Middle frontal gyrus (tissue), 1 donor: ENCODE measurements at regions not wholly inside any gene's neighbourhood (a gene's known extent, or its start where the extent isn't known, plus 50 kb on each side); places are given as distances from the start of the nearest gene placed in this dataset.

Source experiments
- DNase-seq: peaks from one replicate; pipeline ENCODE4 v3.0.0-alpha.2; 2015; ENCODE audit warnings: low spot score; ENCODE audit errors: extremely low spot score

GRCh38 chr1:34603594-34603993, 151.3 kb upstream of the GJB5 start:
- DNase-seq: no peak

GRCh38 chr1:34606504-34606903, 148.3 kb upstream of the GJB5 start:
- no peak for DNase-seq

GRCh38 chr1:34610063-34610462, 144.8 kb upstream of the GJB5 start:
- DNase-seq: no peak

- DNase-seq: no peak
Observed at GRCh38 chr1:34611571-34611970, 143.3 kb upstream of the GJB5 start.

- no peak for DNase-seq
Observed at GRCh38 chr1:34612091-34612827, 142.6 kb upstream of the GJB5 start.

- no peak for DNase-seq
Observed at GRCh38 chr1:34617321-34618118, 137.3 kb upstream of the GJB5 start.

- DNase-seq: no peak
Observed at GRCh38 chr1:34618381-34618780, 136.5 kb upstream of the GJB5 start.

GRCh38 chr1:34619256-34619655, 135.6 kb upstream of the GJB5 start:
- no peak for DNase-seq

- no peak for DNase-seq
Observed at GRCh38 chr1:34621916-34622315, 132.9 kb upstream of the GJB5 start.

- no peak for DNase-seq
Observed at GRCh38 chr1:34625521-34626015, 129.3 kb upstream of the GJB5 start.

GRCh38 chr1:34627465-34628240, 127.2 kb upstream of the GJB5 start:
- DNase-seq: no peak

GRCh38 chr1:34631126-34631525, 123.7 kb upstream of the GJB5 start:
- DNase-seq: no peak

GRCh38 chr1:34639701-34640100, 115.1 kb upstream of the GJB5 start:
- DNase-seq: no peak

GRCh38 chr1:34640654-34641401, 114.0 kb upstream of the GJB5 start:
- DNase-seq: no peak

- no peak for DNase-seq
Observed at GRCh38 chr1:34642679-34643078, 112.2 kb upstream of the GJB5 start.

GRCh38 chr1:34645109-34645688, 109.6 kb upstream of the GJB5 start:
- DNase-seq: no peak

GRCh38 chr1:34645919-34646318, 108.9 kb upstream of the GJB5 start:
- no peak for DNase-seq

GRCh38 chr1:34648501-34648900, 106.3 kb upstream of the GJB5 start:
- DNase-seq: no peak

- no peak for DNase-seq
Observed at GRCh38 chr1:34650090-34650489, 104.8 kb upstream of the GJB5 start.

GRCh38 chr1:34650800-34651199, 104.0 kb upstream of the GJB5 start:
- no peak for DNase-seq

GRCh38 chr1:34653110-34653509, 101.7 kb upstream of the GJB5 start:
- no peak for DNase-seq
